HG03097 (cell line): ENCODE measurements at regions not wholly inside any gene's neighbourhood (a gene's known extent, or its start where the extent isn't known, plus 50 kb on each side); places are given as distances from the start of the nearest gene placed in this dataset.

Experiments
- ATAC-seq: cut with Tn5 transposase; IDR thresholded peaks from one replicate; pipeline ENCODE4 v1.9.1; 2021; ENCODE audit not compliant: unreplicated experiment, low FRiP score

DNA sequence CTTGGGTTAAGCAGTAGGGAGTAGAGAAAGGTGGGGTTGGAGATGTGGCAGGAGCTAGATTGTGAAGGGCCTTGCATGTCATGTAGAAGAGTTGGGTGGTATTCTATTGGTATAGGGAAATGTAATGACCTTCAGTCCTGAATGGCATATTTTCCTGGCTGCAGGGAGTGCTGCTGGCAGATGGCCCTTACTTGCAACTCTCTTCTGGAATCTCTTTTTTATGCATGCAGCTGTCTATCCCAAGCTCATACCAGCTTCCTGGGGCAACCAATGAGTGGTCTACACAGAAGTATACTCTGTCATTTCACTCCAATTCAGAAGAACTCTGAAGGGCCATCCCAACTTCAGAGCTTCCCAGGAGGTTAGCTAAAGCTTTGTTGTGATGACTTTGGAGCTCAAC, 144.7 kb upstream of the ANKRD28 start:
- no peak for ATAC-seq

DNA sequence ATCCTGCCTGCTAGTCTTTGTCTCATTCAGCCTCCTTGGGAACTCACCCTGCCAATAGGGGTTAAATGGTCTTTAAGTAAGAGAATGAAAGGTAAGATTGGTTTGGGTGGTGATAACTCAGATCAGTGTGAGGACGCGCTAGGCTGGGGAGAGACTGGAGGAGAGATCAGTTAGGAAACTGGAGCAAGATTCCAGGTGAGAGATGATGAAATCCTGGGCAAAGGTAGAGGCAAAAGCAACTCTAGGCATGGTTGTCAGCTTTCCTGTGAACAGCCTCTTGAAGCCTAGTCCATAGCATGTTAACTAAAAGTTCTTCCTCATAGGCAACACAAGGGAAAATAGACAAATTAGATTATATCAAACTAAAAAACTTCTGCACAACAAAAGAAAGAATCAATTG, 145.2 kb upstream of the ANKRD28 start:
- no peak for ATAC-seq

DNA sequence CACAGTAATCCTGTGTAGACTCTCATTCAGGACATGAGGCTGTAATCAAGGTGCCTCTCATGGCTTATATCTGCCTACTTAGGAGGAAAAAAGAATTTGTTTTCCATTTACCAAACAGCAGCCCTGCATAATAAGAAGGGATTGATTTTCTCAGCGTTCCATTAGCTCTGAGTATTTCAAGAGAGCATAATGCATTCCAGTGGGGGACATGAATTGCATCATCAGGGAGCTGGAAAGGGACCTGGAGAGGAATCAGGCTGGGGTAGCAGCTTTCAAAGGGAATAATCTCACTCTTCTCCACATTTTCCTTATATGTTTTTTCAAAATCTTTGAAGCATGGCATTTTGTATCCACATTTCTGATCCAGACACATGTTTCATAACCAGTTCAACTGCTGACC, 150.6 kb upstream of the ANKRD28 start:
- no peak for ATAC-seq

DNA sequence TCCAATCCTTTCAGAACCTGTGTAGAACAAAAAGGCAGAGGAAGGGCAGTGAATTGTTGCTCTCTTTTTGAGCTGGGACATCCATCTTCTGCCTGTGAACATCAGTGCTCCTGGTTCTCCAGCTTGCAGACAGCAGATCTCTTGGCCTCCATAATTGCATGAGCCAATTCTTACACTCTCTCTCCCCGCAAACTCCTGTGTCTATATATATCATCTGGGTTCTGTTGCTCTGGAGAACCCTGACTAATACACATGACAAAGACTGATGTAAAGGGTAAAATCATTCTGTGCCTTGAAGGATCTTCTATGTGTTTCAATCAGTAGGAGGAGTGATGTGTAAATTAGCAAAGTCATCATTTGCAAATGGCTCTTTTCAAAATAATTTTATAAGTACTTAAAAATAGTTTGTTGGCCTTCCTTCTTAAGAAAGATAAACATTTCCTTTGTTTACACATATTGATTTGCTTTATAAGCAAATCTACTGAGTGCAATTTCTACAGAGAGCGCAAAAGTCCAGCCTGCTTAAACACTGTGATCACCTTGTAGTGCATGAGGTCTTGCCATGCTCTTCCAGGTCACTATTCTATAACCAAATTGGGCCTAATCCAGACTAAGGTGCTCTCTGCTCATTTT, 154.9 kb upstream of the ANKRD28 start:
- no peak for ATAC-seq

DNA sequence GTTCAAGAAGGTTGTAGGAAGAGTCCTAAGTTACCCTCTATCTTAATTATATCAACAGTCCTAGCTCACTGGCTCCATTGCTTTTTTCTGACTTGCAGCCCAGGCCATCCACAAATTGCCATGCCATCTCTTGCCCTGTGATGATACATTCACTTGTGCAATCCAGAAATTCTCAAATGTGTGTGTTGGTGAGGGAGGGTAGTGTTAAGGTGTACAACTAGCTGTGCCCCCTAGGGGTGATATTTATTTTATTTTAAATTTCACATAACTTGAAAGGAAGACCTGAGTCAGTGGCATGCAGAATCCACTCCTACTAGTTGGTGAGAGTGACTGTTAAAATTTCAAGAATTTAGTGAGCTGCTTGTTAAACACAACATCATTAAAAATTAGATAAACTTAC, 156.1 kb upstream of the ANKRD28 start:
- no peak for ATAC-seq

DNA sequence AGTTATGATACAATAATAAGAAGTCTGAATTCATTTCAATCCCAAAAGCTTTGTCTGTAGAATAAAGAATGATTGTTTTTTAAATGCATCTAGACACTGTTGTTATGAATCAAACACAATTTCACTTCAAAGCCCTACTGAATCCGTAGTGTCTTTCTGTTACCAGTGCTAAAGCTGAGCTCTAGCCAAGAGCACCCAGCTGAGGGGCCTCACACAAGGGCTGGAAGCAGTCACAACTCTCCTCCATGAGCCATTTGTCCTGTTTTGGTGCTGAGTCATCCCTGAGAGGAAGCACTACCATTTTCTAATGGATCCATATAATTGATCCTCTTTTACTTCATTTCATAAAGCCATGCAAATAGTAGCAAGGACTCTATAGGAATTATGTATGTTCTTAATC, 158.2 kb upstream of the ANKRD28 start:
- ATAC-seq, result no peak

DNA sequence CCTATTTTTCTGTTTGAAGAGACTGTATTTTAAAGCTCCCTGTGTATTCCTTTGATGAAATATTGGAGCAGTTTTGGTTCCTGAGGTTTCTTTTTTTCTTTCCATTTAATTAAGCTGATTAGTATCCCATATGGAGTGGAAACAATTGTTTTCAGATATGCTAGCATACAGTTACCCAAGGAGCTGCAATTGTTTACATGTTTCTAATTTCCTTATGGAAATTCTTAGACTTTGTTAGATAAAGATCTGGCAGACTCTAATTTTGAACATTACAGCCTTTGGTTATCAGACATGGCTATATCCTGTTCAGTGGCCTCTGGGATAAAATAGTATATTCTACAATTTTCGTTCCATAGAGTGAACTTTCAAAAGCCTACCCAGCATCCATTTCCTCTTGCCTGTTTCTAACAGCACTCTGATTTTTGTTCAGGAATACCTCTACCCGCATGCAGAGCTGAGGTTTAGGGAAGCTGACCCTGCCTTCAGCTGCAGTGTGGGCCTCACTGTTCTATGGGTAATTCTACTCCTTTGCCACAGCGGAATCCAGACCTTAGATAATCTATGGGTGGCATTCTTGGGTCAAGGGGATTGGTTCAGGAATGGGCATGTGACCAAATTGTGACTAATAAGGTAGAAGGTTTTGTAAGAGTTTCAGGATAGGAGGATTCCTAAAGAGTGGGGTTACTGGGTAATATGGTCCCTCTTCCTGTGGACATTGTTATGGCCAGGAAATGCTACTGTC, 161.1 kb upstream of the ANKRD28 start:
- no peak for ATAC-seq

DNA sequence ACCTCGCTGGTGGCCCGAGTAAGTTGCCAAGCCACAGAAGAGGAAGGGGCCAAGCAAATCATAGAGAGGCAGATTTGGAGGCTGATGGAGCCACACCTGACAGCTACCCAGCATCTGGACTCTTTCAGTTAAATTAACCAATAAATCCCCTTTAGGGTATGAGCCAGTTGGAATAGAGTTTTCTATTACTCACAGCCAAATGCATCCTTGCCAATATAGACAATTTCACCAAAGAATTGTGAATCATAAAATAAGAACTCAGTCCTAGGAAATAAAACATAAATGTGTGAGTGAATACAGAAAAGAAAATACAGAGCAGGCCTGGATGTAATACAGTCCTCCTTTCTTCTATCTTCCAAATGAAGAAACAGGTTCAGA, 161.6 kb upstream of the ANKRD28 start:
- no peak for ATAC-seq

DNA sequence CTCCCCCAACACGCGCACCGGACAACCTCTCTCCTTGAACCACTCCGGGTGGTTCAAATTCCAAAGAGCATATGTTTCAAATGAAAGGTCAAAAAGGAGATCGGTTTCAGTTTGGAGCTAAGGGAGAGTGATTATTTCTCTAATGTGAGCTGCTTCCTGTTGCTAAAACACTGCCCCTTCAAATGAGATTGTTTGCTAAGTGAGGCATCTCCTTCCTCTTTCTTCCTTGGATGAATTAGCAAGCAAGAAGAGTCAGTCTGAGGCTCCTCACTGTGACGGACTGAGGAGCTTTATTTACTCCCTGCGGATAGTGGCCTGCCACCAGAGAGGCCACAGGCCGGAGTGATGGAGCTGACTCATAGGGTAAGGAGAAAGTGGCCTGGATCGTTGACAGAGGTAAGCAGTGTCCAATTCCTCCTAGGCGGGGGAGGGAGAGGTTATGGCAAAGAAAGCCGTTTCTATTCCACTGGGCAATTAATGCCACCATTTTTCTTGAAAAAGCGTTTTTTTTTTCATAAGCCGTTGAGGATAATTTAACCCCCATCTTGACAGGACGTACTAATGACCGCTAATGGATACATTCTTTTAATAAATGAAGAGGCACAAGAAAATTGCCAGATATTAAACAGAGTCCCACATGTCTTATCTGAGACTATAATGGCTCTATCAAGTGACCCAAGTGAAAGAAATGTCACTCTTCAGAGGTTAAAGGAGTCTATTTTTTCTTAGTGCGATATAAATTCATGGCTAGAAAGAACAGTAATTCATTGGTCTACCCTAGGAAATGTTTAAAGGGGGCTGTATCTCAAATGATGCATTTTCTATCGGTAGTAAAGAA, 167.0 kb upstream of the ANKRD28 start:
- no peak for ATAC-seq

DNA sequence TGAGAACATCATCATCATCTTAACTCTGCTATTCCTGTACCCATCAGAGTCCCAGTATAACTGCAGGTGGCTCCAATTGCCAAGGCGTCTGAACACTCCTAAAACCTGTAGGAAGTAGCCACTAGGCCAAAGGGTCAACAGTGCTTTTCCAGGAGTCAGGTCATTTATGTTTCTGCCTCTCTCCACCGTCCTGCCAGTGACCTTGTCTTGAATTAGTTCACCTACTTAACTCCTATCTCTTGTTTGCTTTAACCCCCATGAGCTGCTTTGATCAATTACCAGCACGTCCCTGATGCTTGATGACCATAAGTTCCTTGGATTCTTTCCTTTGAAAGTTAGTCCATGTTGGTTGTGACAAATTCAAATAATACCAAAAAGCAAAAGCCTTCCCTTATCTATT, 169.8 kb upstream of the ANKRD28 start:
- no peak for ATAC-seq

DNA sequence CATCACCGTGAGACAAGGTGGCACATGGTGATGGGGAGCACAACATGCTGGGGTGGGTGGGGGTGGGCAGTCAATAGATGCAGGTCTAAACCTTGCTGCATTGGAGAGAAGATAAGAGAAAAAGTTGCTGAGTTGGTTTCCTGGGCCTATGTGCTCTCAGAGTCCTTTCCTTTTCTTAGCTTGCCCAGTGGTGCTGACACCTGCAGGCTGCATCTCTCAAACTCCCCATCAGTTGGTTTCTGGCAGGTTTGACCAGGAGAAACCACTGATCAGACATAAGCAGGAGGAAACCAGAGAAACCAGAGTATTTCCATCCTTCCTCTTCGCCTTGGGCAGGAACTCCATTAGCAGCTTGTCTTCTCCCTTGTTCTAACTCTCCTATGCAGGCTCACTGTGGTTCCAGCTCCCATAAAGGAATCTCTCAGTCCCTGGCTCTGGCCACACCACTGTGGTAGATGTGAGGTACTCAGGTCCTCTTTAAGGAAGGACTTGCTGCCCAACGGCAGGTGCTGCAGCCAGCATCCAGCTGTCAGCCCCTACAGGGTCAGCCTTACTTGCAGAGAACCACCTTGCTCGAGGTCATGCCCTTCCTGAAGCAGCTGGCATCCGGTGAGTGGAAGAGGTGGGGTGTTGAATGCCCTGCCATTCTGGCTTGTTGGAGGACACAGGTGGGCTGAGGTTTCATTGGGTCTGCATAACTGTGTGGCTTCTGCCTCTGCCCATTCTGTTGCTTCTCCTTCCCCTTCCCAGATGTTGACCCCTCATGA, 172.3 kb upstream of the ANKRD28 start:
- no peak for ATAC-seq

DNA sequence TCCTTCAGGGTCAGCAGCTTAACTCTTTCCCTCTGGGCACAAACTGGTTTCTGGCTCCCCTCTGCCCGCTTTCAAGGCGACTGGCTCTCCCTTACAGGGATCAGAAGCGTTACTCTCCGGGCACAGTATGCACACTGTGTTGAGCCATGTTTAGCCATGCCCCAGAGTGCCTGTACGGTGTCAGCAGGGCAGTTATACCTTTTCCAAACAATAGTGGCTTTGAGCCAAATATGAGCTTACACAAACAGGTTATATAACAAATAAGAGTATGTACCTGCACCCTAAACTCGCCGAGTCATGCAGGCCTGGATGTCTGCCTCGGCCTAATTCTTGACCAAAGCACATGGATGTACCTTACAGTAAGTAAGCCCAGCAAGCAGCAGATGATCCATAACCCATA, 175.6 kb upstream of the ANKRD28 start:
- ATAC-seq, result no peak

DNA sequence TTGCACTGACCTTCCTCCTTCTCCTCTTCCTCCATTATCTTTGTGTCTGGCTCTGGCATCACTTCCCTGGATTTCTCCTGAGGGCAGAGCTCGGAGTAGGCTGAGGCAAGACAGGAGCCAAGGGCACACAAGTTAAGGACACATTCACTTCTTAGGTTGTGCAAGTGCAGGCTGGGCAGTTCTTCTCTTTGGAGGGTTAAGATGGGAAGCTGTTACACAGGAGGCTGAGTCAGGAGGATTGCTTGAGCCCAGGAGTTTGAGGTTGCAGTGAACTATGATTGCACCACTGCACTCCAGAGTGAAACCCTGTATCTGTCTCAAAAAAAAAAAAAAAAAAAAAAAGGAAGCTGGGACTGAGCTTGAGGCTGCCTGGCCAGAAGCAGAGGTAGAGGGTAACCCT, 176.2 kb upstream of the ANKRD28 start:
- ATAC-seq, result no peak

DNA sequence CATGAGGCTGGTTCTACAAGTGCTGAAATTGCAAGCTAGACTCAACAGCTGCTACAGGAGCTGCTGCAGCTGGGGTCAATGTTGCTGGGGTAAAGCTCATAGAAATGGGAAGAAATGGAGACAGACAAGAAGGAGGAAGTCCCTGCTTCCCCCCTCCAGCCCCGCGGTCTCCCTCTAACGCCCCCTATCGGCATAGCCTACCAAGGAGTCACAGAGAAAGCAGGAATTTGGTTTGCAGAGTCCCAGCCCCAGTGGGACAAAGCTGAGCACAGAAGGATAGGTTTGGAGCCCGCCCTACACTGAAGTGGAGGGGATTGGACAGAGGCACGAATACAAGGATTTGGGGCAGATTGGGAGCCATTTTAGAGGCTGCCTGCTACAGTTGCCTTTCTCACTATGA, 176.9 kb upstream of the ANKRD28 start:
- ATAC-seq, result no peak

DNA sequence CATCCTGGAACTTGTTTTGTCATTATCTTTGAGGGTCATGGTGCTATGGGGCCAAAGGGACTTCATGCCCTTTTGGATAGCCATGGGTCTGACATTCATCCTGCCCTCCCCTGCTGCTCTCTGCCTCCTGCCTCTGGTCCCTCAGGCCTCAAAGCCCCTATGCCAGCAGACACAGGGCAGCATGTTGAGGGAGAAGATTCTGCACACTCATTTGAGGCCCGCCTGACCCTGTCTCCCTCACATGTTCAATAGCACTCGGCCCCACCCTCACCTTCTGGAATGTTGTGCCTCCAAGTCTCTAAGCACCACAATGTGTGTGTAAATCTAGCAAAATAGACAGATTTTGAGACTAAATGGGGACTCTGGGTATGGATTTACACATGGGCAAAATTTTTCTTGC, 178.7 kb upstream of the ANKRD28 start:
- ATAC-seq, result no peak

DNA sequence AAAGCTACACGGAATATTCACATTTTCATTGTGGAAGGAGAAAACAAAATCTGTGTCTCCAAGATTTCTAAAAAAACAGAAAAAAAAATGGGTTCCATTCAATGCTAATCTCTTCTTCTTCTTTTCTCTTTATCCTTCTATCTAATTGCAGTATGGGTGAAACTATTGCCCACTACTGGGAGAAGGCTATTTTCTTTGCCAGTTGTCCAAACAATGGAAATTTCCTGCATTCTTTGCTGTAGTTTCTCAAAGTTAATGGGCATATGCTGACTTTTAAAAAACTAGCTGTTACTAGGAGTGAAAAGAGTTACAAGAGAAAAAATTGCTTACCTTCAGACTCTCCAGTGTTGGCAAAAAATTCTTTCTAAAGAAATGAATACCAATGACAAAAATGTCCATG, 179.3 kb upstream of the ANKRD28 start:
- no peak for ATAC-seq

DNA sequence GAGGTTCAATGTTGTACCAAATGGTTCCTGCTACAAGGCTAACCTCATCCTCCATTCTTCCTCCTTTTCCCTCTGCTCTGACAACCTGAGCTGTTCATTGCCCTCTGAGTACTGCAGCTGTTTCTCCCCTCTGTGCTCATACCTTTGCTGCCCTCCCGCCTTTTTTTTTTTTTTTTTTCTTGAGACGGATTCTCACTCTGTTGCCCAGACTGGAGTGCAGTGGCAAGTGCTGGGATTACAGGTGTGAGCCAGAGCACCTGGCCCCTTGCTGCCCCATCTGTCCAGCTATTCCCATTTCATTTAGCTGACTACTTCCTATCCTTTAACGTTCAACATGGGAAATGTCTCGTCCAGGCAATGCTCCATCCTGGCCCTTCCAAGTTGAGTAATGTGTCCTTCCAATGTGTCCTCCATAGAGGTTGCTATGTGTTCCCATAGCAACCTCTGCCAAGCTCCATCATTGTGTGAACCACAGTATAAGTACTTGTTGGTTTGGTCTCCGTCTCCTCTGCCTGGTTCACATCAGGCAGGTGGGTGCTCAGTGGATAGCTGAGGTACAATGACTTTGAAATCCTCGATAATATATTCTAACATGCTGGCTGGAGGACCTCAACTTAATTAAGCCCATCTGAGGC, 179.9 kb upstream of the ANKRD28 start:
- no peak for ATAC-seq

DNA sequence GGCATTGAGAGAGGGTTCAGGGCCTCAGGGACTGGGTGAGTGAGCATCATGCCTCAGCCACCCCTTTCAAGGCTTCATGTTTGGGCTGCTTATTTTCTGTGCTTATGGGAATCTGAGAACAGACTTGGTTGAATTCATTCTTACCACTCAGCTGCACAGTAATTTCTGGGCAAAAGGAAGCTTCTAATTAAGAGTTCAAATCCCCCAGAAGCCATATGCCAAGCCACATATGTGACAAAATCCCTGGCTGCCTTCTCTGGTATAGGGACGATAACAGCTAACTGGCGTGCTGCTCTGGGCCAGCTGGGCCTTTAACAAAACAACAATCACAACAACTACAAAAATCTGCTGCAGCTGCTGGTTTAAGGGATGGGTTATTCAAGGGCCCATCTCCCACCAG, 181.0 kb upstream of the ANKRD28 start:
- no peak for ATAC-seq

DNA sequence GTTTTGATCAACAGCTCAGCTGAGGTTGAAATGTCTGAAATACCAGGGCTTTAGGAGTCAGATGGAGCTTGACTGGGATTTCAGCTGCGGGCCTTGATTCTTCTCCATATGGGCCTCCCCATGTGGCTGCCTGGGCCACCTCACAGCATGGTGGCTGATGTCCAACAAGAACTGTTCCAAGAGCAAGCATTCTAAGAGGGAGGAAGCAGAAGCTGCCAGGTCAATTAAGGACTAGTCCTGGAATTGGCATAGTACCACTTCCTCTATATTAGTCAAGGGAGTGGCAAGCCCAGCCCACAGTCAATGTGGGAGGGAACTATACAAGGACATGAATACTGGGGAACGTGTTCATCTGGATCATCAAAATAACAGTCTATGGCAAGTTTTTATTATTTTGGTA, 181.7 kb upstream of the ANKRD28 start:
- ATAC-seq, result no peak

DNA sequence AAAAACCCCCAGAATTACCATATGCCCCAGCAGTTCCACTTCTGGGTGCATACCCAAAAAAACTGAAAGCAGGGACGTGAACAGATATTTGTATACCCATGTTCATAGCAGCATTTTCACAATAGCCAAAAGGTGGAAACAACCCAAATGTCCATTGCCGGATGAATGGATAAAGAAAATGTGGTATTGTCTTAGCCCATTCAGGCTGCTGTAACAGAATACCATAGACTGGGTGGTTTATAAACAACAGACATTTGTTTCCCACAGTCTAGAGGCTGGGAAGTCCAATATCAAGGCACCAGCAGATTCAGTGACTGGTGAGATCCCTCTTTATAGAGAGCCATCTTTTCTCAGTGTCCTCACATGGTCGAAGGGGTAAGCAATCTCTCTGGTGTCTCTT, 182.1 kb upstream of the ANKRD28 start:
- no peak for ATAC-seq

DNA sequence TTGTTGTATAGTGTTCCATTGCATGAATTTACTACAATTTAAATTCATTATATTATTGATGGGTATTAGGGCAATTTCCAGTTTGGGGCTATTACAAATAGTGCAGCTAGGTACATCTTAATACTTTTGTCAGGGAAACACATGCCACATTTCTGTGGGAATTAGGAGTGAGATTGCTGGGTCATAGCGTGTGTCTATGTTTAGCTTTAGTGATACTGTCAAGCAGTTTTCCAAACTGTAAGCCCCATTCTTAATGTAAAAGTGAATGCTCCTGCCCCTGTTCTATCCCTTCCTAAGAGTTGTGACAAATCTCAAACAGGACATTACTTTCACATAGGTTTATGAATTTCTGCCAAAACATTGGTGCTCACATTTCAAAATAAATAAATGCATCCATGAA, 184.5 kb upstream of the ANKRD28 start:
- no peak for ATAC-seq
